ENCODE measurements at regions not wholly inside any gene's neighbourhood (a gene's known extent, or its start where the extent isn't known, plus 50 kb on each side); places are given as distances from the start of the nearest gene placed in this dataset.

- Histone ChIP-seq H3K27ac (ENCODE audit: low read length) (no peak overlapping the region), H4K20me1 (ENCODE audit: insufficient read depth, low read length) (no peaks in the 10 kb centered on the region), H3K4me3 (ENCODE audit: low read depth in 1 of 2, low read length in 2 of 2) (no peak overlapping the region), H3K27me3 (ENCODE audit: insufficient read depth, low read length, poor library complexity) (no peaks in the 10 kb centered on the region), H3K9ac (ENCODE audit: low read depth, low read length) (no peak overlapping the region), H3K36me3 (ENCODE audit: insufficient read depth, low read length) (no peaks in the 10 kb centered on the region), H3K4me1 (ENCODE audit: insufficient read depth, low read length) (no peaks in the 10 kb centered on the region), H3K79me2 (ENCODE audit: insufficient read depth, low read length) (no peaks in the 10 kb centered on the region), H3K9me3 (ENCODE audit: insufficient read depth, low read length, severe bottlenecking) (no peaks in the 10 kb centered on the region), H3K4me2 (ENCODE audit: insufficient read depth, low read length) (no peak overlapping the region), H2AFZ (ENCODE audit: low read depth, low read length) (no peak overlapping the region)
- no peak for DNase-seq
- no peak for ATAC-seq (ENCODE audit: insufficient read depth, low read depth)
- TF ChIP-seq CTCF (IDR thresholded peaks at IDR 0.05; ENCODE audit: borderline replicate concordance, extremely low read depth, low read length, poor library complexity, severe bottlenecking): no peak
- TF ChIP-seq EZH2 (IDR thresholded peaks at IDR 0.05; ENCODE audit: borderline replicate concordance, low read depth, low read length, severe bottlenecking): no peak
These were observed 111.8 kb upstream of the API5 start for GRCh38 chr11:43200031-43200430.

- no peak overlapping the region for H2AFZ ChIP-seq (ENCODE audit: low read depth, low read length)
- no peak for DNase-seq
- no peak for ATAC-seq (ENCODE audit: insufficient read depth, low read depth)
- no peaks in the 10 kb centered on the region for H3K36me3 ChIP-seq (ENCODE audit: insufficient read depth, low read length)
- H3K27ac ChIP-seq (ENCODE audit: low read length): no peak overlapping the region
- no peaks in the 10 kb centered on the region for H3K4me1 ChIP-seq (ENCODE audit: insufficient read depth, low read length)
- H3K4me2 ChIP-seq (ENCODE audit: insufficient read depth, low read length): no peak overlapping the region
- H3K9ac ChIP-seq (ENCODE audit: low read depth, low read length): no peak overlapping the region
- no peaks in the 10 kb centered on the region for H3K27me3 ChIP-seq (ENCODE audit: insufficient read depth, low read length, poor library complexity)
- no peaks in the 10 kb centered on the region for H3K79me2 ChIP-seq (ENCODE audit: insufficient read depth, low read length)
- H3K4me3 ChIP-seq (ENCODE audit: low read depth in 1 of 2, low read length in 2 of 2): no peak overlapping the region
- H3K9me3 ChIP-seq (ENCODE audit: insufficient read depth, low read length, severe bottlenecking): no peaks in the 10 kb centered on the region
- no peaks in the 10 kb centered on the region for H4K20me1 ChIP-seq (ENCODE audit: insufficient read depth, low read length)
- TF ChIP-seq EZH2 (IDR thresholded peaks at IDR 0.05; ENCODE audit: borderline replicate concordance, low read depth, low read length, severe bottlenecking) (no peak), CTCF (IDR thresholded peaks at IDR 0.05; ENCODE audit: borderline replicate concordance, extremely low read depth, low read length, poor library complexity, severe bottlenecking) (no peak)
These were observed 99.5 kb upstream of the API5 start for GRCh38 chr11:43212279-43212678.

GRCh38 chr11:43214471-43214870 is 97.3 kb upstream of the API5 start:
- Histone ChIP-seq H3K27me3 (ENCODE audit: insufficient read depth, low read length, poor library complexity) (no peaks in the 10 kb centered on the region), H3K36me3 (ENCODE audit: insufficient read depth, low read length) (no peaks in the 10 kb centered on the region), H3K9me3 (ENCODE audit: insufficient read depth, low read length, severe bottlenecking) (no peaks in the 10 kb centered on the region), H3K27ac (ENCODE audit: low read length) (no peak overlapping the region), H3K4me3 (ENCODE audit: low read depth in 1 of 2, low read length in 2 of 2) (no peak overlapping the region), H4K20me1 (ENCODE audit: insufficient read depth, low read length) (no peaks in the 10 kb centered on the region), H2AFZ (ENCODE audit: low read depth, low read length) (no peak overlapping the region), H3K9ac (ENCODE audit: low read depth, low read length) (no peak overlapping the region), H3K4me1 (ENCODE audit: insufficient read depth, low read length) (no peaks in the 10 kb centered on the region), H3K4me2 (ENCODE audit: insufficient read depth, low read length) (no peak overlapping the region), H3K79me2 (ENCODE audit: insufficient read depth, low read length) (no peaks in the 10 kb centered on the region)
- TF ChIP-seq EZH2 (IDR thresholded peaks at IDR 0.05; ENCODE audit: borderline replicate concordance, low read depth, low read length, severe bottlenecking) (no peak), CTCF (IDR thresholded peaks at IDR 0.05; ENCODE audit: borderline replicate concordance, extremely low read depth, low read length, poor library complexity, severe bottlenecking) (no peak)
- no peak for ATAC-seq (ENCODE audit: insufficient read depth, low read depth)
- DNase-seq: no peak

GRCh38 chr11:43217849-43218248 is 93.9 kb upstream of the API5 start:
- Histone ChIP-seq H3K4me3 (ENCODE audit: low read depth in 1 of 2, low read length in 2 of 2) (no peak overlapping the region), H3K9me3 (ENCODE audit: insufficient read depth, low read length, severe bottlenecking) (no peaks in the 10 kb centered on the region), H2AFZ (ENCODE audit: low read depth, low read length) (no peak overlapping the region), H3K79me2 (ENCODE audit: insufficient read depth, low read length) (no peaks in the 10 kb centered on the region), H3K9ac (ENCODE audit: low read depth, low read length) (no peak overlapping the region), H3K27ac (ENCODE audit: low read length) (no peak overlapping the region), H3K36me3 (ENCODE audit: insufficient read depth, low read length) (no peaks in the 10 kb centered on the region), H4K20me1 (ENCODE audit: insufficient read depth, low read length) (no peaks in the 10 kb centered on the region), H3K4me2 (ENCODE audit: insufficient read depth, low read length) (no peak overlapping the region), H3K4me1 (ENCODE audit: insufficient read depth, low read length) (no peaks in the 10 kb centered on the region), H3K27me3 (ENCODE audit: insufficient read depth, low read length, poor library complexity) (no peaks in the 10 kb centered on the region)
- no peak for ATAC-seq (ENCODE audit: insufficient read depth, low read depth)
- TF ChIP-seq CTCF (IDR thresholded peaks at IDR 0.05; ENCODE audit: borderline replicate concordance, extremely low read depth, low read length, poor library complexity, severe bottlenecking) (no peak), EZH2 (IDR thresholded peaks at IDR 0.05; ENCODE audit: borderline replicate concordance, low read depth, low read length, severe bottlenecking) (no peak)
- DNase-seq: no peak

Data from DND-41 (cell line).